ENCODE measurements at regions not wholly inside any gene's neighbourhood (a gene's known extent, or its start where the extent isn't known, plus 50 kb on each side); places are given as distances from the start of the nearest gene placed in this dataset.
"Not testable (repeated sequence)": the region's sequence is repeated elsewhere in the genome, so short reads cannot be mapped to it uniquely, and the experiment has no call there.

GRCh38 chrX:33989936-33990335 is 142.2 kb downstream of the FAM47A start:
- H3K36me3 ChIP-seq (ENCODE audit: control insufficient read depth, insufficient read depth, low read length) = no peaks in the 10 kb centered on the region
- H3K4me1 ChIP-seq (ENCODE audit: control insufficient read depth, insufficient read depth, low read length, poor library complexity, severe bottlenecking) = no peaks in the 10 kb centered on the region
- H3K4me3 ChIP-seq (ENCODE audit: extremely low read depth, insufficient read depth, low read length, poor library complexity, severe bottlenecking) = no peak overlapping the region
- H3K27ac ChIP-seq (ENCODE audit: low read depth, low read length, severe bottlenecking) = no peak overlapping the region
- H3K9me3 ChIP-seq (ENCODE audit: control insufficient read depth, low read length) = no peaks in the 10 kb centered on the region
- WGBS, 2 experiments (ENCODE audit: insufficient coverage in 2 of 2) = 100% methylated on average over 1 of the region's 4 CpGs; no CpG with 5 or more reads in 1 of the 2 experiments

GRCh38 chrX:33987458-33987857 is 144.7 kb downstream of the FAM47A start:
- H3K36me3 ChIP-seq (ENCODE audit: control insufficient read depth, insufficient read depth, low read length) = no peaks in the 10 kb centered on the region
- H3K4me1 ChIP-seq (ENCODE audit: control insufficient read depth, insufficient read depth, low read length, poor library complexity, severe bottlenecking) = no peaks in the 10 kb centered on the region
- H3K4me3 ChIP-seq (ENCODE audit: extremely low read depth, insufficient read depth, low read length, poor library complexity, severe bottlenecking) = no peak overlapping the region
- no peak overlapping the region for H3K27ac ChIP-seq (ENCODE audit: low read depth, low read length, severe bottlenecking)
- WGBS, 2 experiments (ENCODE audit: insufficient coverage in 2 of 2) = 93 to 100% methylated on average over 1 to 4 of the region's 4 CpGs
- H3K9me3 ChIP-seq (ENCODE audit: control insufficient read depth, low read length) = no peaks in the 10 kb centered on the region

- Histone ChIP-seq H3K27ac (ENCODE audit: low read depth, low read length, severe bottlenecking) (no peak overlapping the region), H3K36me3 (ENCODE audit: control insufficient read depth, insufficient read depth, low read length) (no peaks in the 10 kb centered on the region), H3K4me1 (ENCODE audit: control insufficient read depth, insufficient read depth, low read length, poor library complexity, severe bottlenecking) (no peaks in the 10 kb centered on the region), H3K9me3 (ENCODE audit: control insufficient read depth, low read length) (no peaks in the 10 kb centered on the region), H3K4me3 (ENCODE audit: extremely low read depth, insufficient read depth, low read length, poor library complexity, severe bottlenecking) (no peak overlapping the region)
- whole genome bisulfite sequencing, 2 experiments (ENCODE audit: insufficient coverage in 2 of 2) = 92 to 100% methylated on average over 1 to 2 of the region's 6 CpGs
Observed at GRCh38 chrX:33974676-33975075, 157.4 kb downstream of the FAM47A start.

GRCh38 chrX:33970028-33970967 is 161.8 kb downstream of the FAM47A start:
- H3K9me3 ChIP-seq (ENCODE audit: control insufficient read depth, low read length) = no peaks in the 10 kb centered on the region
- H3K4me1 ChIP-seq (ENCODE audit: control insufficient read depth, insufficient read depth, low read length, poor library complexity, severe bottlenecking) = no peaks in the 10 kb centered on the region
- H3K4me3 ChIP-seq (ENCODE audit: extremely low read depth, insufficient read depth, low read length, poor library complexity, severe bottlenecking) = no peak overlapping the region
- no peak overlapping the region for H3K27ac ChIP-seq (ENCODE audit: low read depth, low read length, severe bottlenecking)
- no peaks in the 10 kb centered on the region for H3K36me3 ChIP-seq (ENCODE audit: control insufficient read depth, insufficient read depth, low read length)
- WGBS, 2 experiments (ENCODE audit: insufficient coverage in 2 of 2) = 60% methylated on average over 1 of the region's 3 CpGs; no CpG with 5 or more reads in 1 of the 2 experiments

- Histone ChIP-seq H3K4me1 (ENCODE audit: control insufficient read depth, insufficient read depth, low read length, poor library complexity, severe bottlenecking) (no peaks in the 10 kb centered on the region), H3K9me3 (ENCODE audit: control insufficient read depth, low read length) (no peaks in the 10 kb centered on the region), H3K36me3 (ENCODE audit: control insufficient read depth, insufficient read depth, low read length) (no peaks in the 10 kb centered on the region), H3K27ac (ENCODE audit: low read depth, low read length, severe bottlenecking) (no peak overlapping the region), H3K4me3 (ENCODE audit: extremely low read depth, insufficient read depth, low read length, poor library complexity, severe bottlenecking) (no peak overlapping the region)
- no CpG with 5 or more reads among the region's 1 CpG for WGBS, 2 experiments (ENCODE audit: insufficient coverage in 2 of 2)
Observed at GRCh38 chrX:33969105-33969504, 163.0 kb downstream of the FAM47A start.

- no peaks in the 10 kb centered on the region for H3K4me1 ChIP-seq (ENCODE audit: control insufficient read depth, insufficient read depth, low read length, poor library complexity, severe bottlenecking)
- H3K27ac ChIP-seq (ENCODE audit: low read depth, low read length, severe bottlenecking) = no peak overlapping the region
- no peak overlapping the region for H3K4me3 ChIP-seq (ENCODE audit: extremely low read depth, insufficient read depth, low read length, poor library complexity, severe bottlenecking)
- H3K36me3 ChIP-seq (ENCODE audit: control insufficient read depth, insufficient read depth, low read length) = no peaks in the 10 kb centered on the region
- H3K9me3 ChIP-seq (ENCODE audit: control insufficient read depth, low read length) = no peaks in the 10 kb centered on the region
- 100% methylated on average over 2 of the region's 4 CpGs; no CpG with 5 or more reads in 1 of the 2 experiments for WGBS, 2 experiments (ENCODE audit: insufficient coverage in 2 of 2)
Observed at GRCh38 chrX:33968611-33969010, 163.5 kb downstream of the FAM47A start.

- no peak overlapping the region for H3K4me3 ChIP-seq (ENCODE audit: extremely low read depth, insufficient read depth, low read length, poor library complexity, severe bottlenecking)
- no peaks in the 10 kb centered on the region for H3K4me1 ChIP-seq (ENCODE audit: control insufficient read depth, insufficient read depth, low read length, poor library complexity, severe bottlenecking)
- no peaks in the 10 kb centered on the region for H3K9me3 ChIP-seq (ENCODE audit: control insufficient read depth, low read length)
- no peak overlapping the region for H3K27ac ChIP-seq (ENCODE audit: low read depth, low read length, severe bottlenecking)
- WGBS, 2 experiments (ENCODE audit: insufficient coverage in 2 of 2) = no CpG with 5 or more reads among the region's 2 CpGs
- H3K36me3 ChIP-seq (ENCODE audit: control insufficient read depth, insufficient read depth, low read length) = no peaks in the 10 kb centered on the region
Observed at GRCh38 chrX:33949300-33949699, 182.8 kb downstream of the FAM47A start.

- H3K9me3 ChIP-seq (ENCODE audit: control insufficient read depth, low read length); H3K4me3 ChIP-seq (ENCODE audit: extremely low read depth, insufficient read depth, low read length, poor library complexity, severe bottlenecking); H3K27ac ChIP-seq (ENCODE audit: low read depth, low read length, severe bottlenecking); H3K4me1 ChIP-seq (ENCODE audit: control insufficient read depth, insufficient read depth, low read length, poor library complexity, severe bottlenecking); H3K36me3 ChIP-seq (ENCODE audit: control insufficient read depth, insufficient read depth, low read length): not testable (repeated sequence)
- WGBS, 2 experiments (ENCODE audit: insufficient coverage in 2 of 2) = 100% methylated on average over 1 to 2 of the region's 5 CpGs
Observed at GRCh38 chrX:33926249-33926648, 205.9 kb downstream of the FAM47A start.

- no peaks in the 10 kb centered on the region for H3K4me1 ChIP-seq (ENCODE audit: control insufficient read depth, insufficient read depth, low read length, poor library complexity, severe bottlenecking)
- no peaks in the 10 kb centered on the region for H3K9me3 ChIP-seq (ENCODE audit: control insufficient read depth, low read length)
- H3K4me3 ChIP-seq (ENCODE audit: extremely low read depth, insufficient read depth, low read length, poor library complexity, severe bottlenecking) = no peak overlapping the region
- no peaks in the 10 kb centered on the region for H3K36me3 ChIP-seq (ENCODE audit: control insufficient read depth, insufficient read depth, low read length)
- WGBS, 2 experiments (ENCODE audit: insufficient coverage in 2 of 2) = no CpG with 5 or more reads among the region's 2 CpGs
- no peak overlapping the region for H3K27ac ChIP-seq (ENCODE audit: low read depth, low read length, severe bottlenecking)
Observed at GRCh38 chrX:33923262-33923661, 208.9 kb downstream of the FAM47A start.

GRCh38 chrX:33909836-33910235 is 222.3 kb downstream of the FAM47A start:
- Histone ChIP-seq H3K27ac (ENCODE audit: low read depth, low read length, severe bottlenecking) (no peak overlapping the region), H3K36me3 (ENCODE audit: control insufficient read depth, insufficient read depth, low read length) (no peaks in the 10 kb centered on the region), H3K4me1 (ENCODE audit: control insufficient read depth, insufficient read depth, low read length, poor library complexity, severe bottlenecking) (no peaks in the 10 kb centered on the region), H3K9me3 (ENCODE audit: control insufficient read depth, low read length) (no peaks in the 10 kb centered on the region), H3K4me3 (ENCODE audit: extremely low read depth, insufficient read depth, low read length, poor library complexity, severe bottlenecking) (no peak overlapping the region)
- WGBS, 2 experiments (ENCODE audit: insufficient coverage in 2 of 2) = no CpG with 5 or more reads among the region's 1 CpG

- Histone ChIP-seq H3K9me3 (ENCODE audit: control insufficient read depth, low read length) (no peaks in the 10 kb centered on the region), H3K4me3 (ENCODE audit: extremely low read depth, insufficient read depth, low read length, poor library complexity, severe bottlenecking) (no peak overlapping the region), H3K36me3 (ENCODE audit: control insufficient read depth, insufficient read depth, low read length) (no peaks in the 10 kb centered on the region), H3K27ac (ENCODE audit: low read depth, low read length, severe bottlenecking) (no peak overlapping the region), H3K4me1 (ENCODE audit: control insufficient read depth, insufficient read depth, low read length, poor library complexity, severe bottlenecking) (no peaks in the 10 kb centered on the region)
- 86 to 90% methylated on average over 1 to 4 of the region's 5 CpGs for WGBS, 2 experiments (ENCODE audit: insufficient coverage in 2 of 2)
Observed at GRCh38 chrX:33908898-33909297, 223.2 kb downstream of the FAM47A start.

Data from mesodermal cell (in vitro differentiated cells).